Endothelial cell (in vitro differentiated cells): ENCODE measurements at regions not wholly inside any gene's neighbourhood (a gene's known extent, or its start where the extent isn't known, plus 50 kb on each side); places are given as distances from the start of the nearest gene placed in this dataset.

ENCODE experiments used
- DNase-seq: peaks from one replicate; pipeline ENCODE4 v3.0.0; 2021; ENCODE audit warnings: low spot score
- H3K27ac Mint-ChIP-seq: one replicate; pipeline ENCODE4 v1.8.0; 2021; ENCODE audit warnings: mixed read lengths, inconsistent platforms; ENCODE audit not compliant: unreplicated experiment
- H3K27me3 Mint-ChIP-seq: one replicate; pipeline ENCODE4 v1.8.0; 2021; ENCODE audit warnings: mild to moderate bottlenecking, moderate library complexity, mixed read lengths, inconsistent platforms; ENCODE audit not compliant: unreplicated experiment
- H3K36me3 Mint-ChIP-seq: one replicate; pipeline ENCODE4 v1.8.0; 2021; ENCODE audit warnings: mild to moderate bottlenecking, low read depth, mixed read lengths, inconsistent platforms; ENCODE audit not compliant: unreplicated experiment
- H3K4me1 Mint-ChIP-seq: one replicate; pipeline ENCODE4 v1.8.0; 2021; ENCODE audit warnings: mild to moderate bottlenecking, mixed read lengths, inconsistent platforms; ENCODE audit not compliant: unreplicated experiment
- H3K4me3 Mint-ChIP-seq: one replicate; pipeline ENCODE4 v1.8.0; 2021; ENCODE audit warnings: mild to moderate bottlenecking, mixed read lengths, inconsistent platforms; ENCODE audit not compliant: unreplicated experiment
- H3K9me3 Mint-ChIP-seq: one replicate; pipeline ENCODE4 v1.8.0; 2021; ENCODE audit warnings: mixed read lengths, inconsistent platforms; ENCODE audit not compliant: unreplicated experiment
- CTCF ChIP-seq: fragments of 200-600 bp; sonication (generic); IDR thresholded peaks from one replicate; pipeline ENCODE4 v1.5.0; 2021; ENCODE audit warnings: antibody characterized with exemption; ENCODE audit not compliant: unreplicated experiment

DNA sequence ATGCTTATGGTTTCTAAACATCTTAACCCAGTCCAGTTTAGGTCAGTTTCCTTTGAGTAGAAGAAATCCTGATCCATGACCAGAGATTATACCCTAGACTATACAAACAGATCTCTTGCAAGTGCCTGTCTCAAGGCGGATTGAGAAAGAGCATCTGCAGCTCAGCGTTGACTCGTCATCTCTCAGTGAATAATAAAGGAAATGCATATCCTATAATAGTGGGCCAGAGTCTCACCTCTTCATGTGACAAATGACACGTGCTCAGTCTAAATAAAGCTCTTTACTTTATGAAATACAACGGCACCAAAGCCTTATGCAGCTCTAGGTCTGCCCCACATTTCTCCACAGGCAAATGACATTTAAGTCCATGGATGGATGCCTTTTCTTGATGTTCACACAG, 179.4 kb upstream of the NR3C1 start:
- H3K27ac Mint-ChIP-seq, result no peak overlapping the region
- peaks cover 7% of the 10 kb centered on the region for H3K27me3 Mint-ChIP-seq
- no peaks in the 10 kb centered on the region for H3K9me3 Mint-ChIP-seq
- no peaks in the 10 kb centered on the region for H3K36me3 Mint-ChIP-seq
- no peak for TF ChIP-seq CTCF
- H3K4me1 Mint-ChIP-seq, result peaks cover 5% of the 10 kb centered on the region
- no peak overlapping the region for H3K4me3 Mint-ChIP-seq
- DNase-seq, result no peak

- Mint-ChIP-seq H3K4me1 (peaks cover 5% of the 10 kb centered on the region), H3K4me3 (no peak overlapping the region), H3K9me3 (no peaks in the 10 kb centered on the region), H3K36me3 (no peaks in the 10 kb centered on the region), H3K27ac (no peak overlapping the region), H3K27me3 (peaks cover 7% of the 10 kb centered on the region)
- DNase-seq, result no peak
- no peak for TF ChIP-seq CTCF
These were observed 178.7 kb upstream of the NR3C1 start for GRCh38 chr5:143582176-143582575.

- Mint-ChIP-seq H3K9me3 (no peaks in the 10 kb centered on the region), H3K27ac (no peak overlapping the region), H3K36me3 (no peaks in the 10 kb centered on the region), H3K27me3 (peaks cover 7% of the 10 kb centered on the region), H3K4me3 (no peak overlapping the region), H3K4me1 (peaks cover 5% of the 10 kb centered on the region)
- DNase-seq, result no peak
- TF ChIP-seq CTCF, result no peak
These were observed 178.2 kb upstream of the NR3C1 start for GRCh38 chr5:143581649-143582048.

DNA sequence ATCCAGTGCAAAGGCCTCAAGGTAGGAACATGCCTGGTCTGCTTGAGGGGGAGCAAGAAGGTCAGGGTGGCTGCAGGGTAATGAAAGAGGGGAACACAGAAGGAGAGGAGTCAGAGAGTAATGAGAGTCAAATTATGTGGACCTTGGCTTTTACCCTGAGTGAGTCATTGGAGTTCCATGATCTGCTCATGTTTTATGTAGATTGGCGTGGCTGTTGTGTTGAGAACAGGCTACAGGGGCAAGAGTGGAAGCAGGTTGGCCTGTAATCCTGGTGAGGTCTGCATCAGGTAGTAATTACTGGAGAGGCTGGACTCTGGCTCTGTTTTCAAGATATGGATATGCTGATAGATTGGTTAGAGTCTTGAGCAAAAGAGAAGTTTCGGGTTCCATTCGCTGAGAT, 177.7 kb upstream of the NR3C1 start:
- no peak overlapping the region for H3K27ac Mint-ChIP-seq
- H3K36me3 Mint-ChIP-seq, result no peaks in the 10 kb centered on the region
- no peak for TF ChIP-seq CTCF
- peaks cover 3% of the 10 kb centered on the region for H3K4me1 Mint-ChIP-seq
- no peak for DNase-seq
- H3K4me3 Mint-ChIP-seq, result peak overlapping the region; percentile 9
- H3K9me3 Mint-ChIP-seq, result no peaks in the 10 kb centered on the region
- H3K27me3 Mint-ChIP-seq, result peaks cover 7% of the 10 kb centered on the region

DNA sequence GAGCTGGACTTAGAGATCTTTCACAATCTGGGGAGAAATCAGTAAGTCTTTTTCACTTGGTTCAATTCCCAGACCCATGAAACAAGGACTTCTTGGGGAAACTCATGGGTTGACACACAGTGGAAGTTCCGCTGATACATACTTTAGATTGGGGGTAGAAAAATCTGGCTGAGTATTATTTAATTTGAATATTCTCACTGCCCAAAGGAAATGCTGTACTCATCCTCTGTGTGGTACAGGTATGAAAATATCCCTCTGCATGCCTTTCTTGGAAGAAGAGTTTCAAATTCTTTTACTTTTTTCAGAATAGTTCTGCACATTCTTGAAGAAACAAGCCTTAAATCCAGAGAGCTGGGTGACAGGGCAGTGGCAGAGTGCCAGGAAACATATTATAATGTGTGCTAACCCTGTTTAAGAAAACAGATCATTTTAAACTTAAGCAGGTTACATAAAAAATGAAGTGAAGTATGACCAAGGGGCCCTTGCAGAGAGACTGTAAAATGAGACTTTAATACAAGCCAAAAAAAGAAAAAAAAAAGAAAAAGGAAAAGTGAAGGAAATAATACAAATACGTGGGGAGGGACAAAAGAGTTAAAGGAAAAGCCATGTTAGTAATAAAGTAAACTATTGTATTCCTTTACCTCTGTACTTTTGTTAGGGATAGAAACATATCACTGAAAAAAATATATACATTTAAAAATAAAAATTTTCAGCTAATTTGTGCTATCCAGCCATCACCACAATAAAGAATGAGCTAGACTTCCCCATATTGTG, 173.4 kb upstream of the NR3C1 start:
- peaks cover 2% of the 10 kb centered on the region for H3K4me1 Mint-ChIP-seq
- H3K27ac Mint-ChIP-seq, result no peak overlapping the region
- H3K27me3 Mint-ChIP-seq, result peaks cover 6% of the 10 kb centered on the region
- no peak overlapping the region for H3K4me3 Mint-ChIP-seq
- H3K36me3 Mint-ChIP-seq, result no peaks in the 10 kb centered on the region
- H3K9me3 Mint-ChIP-seq, result no peaks in the 10 kb centered on the region
- TF ChIP-seq CTCF, result no peak
- no peak for DNase-seq
